ENCODE measurements at regions not wholly inside any gene's neighbourhood (a gene's known extent, or its start where the extent isn't known, plus 50 kb on each side); places are given as distances from the start of the nearest gene placed in this dataset.

DNA sequence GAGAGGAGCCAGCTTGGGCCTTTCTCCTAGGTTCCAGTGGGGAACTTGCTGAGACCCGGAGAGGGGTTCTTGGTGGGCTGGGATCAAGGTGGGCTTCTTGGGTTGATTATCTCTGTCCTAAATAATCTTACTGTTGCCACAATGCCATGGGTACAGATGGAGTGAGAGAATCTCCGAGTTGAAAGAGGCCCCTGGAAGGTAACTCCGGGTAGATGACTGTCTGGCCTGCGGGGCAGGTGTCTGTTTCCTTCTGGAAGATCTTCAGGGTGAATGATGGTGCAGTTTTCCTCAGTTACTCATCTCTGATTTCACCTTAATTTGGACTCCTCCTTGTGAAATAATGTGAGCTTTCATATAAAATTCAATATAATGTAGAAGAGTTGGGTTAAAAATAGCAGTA, 159.4 kb downstream of the ACTR3 start:
- no peak for DNase-seq (ENCODE audit: low spot score in 2 of 2)
- H3K36me3 ChIP-seq = no peaks in the 10 kb centered on the region
- no peak overlapping the region for H3K4me3 ChIP-seq
- no peak for TF ChIP-seq POLR2A (IDR thresholded peaks at IDR 0.05)
- no peak for TF ChIP-seq POLR2AphosphoS5 (IDR thresholded peaks at IDR 0.05)
- TF ChIP-seq, protein P1, sequence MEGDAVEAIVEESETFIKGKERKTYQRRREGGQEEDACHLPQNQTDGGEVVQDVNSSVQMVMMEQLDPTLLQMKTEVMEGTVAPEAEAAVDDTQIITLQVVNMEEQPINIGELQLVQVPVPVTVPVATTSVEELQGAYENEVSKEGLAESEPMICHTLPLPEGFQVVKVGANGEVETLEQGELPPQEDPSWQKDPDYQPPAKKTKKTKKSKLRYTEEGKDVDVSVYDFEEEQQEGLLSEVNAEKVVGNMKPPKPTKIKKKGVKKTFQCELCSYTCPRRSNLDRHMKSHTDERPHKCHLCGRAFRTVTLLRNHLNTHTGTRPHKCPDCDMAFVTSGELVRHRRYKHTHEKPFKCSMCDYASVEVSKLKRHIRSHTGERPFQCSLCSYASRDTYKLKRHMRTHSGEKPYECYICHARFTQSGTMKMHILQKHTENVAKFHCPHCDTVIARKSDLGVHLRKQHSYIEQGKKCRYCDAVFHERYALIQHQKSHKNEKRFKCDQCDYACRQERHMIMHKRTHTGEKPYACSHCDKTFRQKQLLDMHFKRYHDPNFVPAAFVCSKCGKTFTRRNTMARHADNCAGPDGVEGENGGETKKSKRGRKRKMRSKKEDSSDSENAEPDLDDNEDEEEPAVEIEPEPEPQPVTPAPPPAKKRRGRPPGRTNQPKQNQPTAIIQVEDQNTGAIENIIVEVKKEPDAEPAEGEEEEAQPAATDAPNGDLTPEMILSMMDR (IDR thresholded peaks at IDR 0.05) = no peak
- H3K27ac ChIP-seq = no peak overlapping the region
- no peaks in the 10 kb centered on the region for H3K27me3 ChIP-seq
- no peaks in the 10 kb centered on the region for H3K9me3 ChIP-seq
- H3K4me1 ChIP-seq = no peaks in the 10 kb centered on the region
- intact Hi-C loops (cut with DNase I; ENCODE audit: low total_unique reads) = no loop called here

DNA sequence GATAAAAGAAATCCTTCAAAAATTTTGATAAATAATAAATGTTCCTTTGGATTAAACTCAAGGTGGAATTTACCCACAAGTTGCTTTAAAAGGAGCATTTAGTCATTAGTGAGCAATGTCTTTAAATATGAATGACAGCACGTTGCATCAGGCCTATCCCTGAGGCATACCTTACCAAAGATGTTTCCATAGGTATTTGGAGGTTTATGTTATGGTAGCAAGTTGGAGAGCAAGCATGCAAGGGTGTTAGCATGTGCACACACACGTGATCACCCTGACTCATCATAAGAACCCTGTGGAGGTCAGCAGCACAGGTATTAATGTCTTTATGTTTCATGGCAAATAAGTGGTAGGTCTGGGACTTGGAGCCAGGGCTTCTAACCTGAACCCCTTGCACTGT, 159.9 kb downstream of the ACTR3 start:
- no peaks in the 10 kb centered on the region for H3K36me3 ChIP-seq
- no peak for DNase-seq (ENCODE audit: low spot score in 2 of 2)
- no peaks in the 10 kb centered on the region for H3K9me3 ChIP-seq
- no peaks in the 10 kb centered on the region for H3K27me3 ChIP-seq
- H3K27ac ChIP-seq = no peak overlapping the region
- no peak overlapping the region for H3K4me3 ChIP-seq
- H3K4me1 ChIP-seq = no peaks in the 10 kb centered on the region
- intact Hi-C loops (cut with DNase I; ENCODE audit: low total_unique reads) = no loop called here
- TF ChIP-seq POLR2AphosphoS5 (IDR thresholded peaks at IDR 0.05) = no peak
- TF ChIP-seq, protein P1 (IDR thresholded peaks at IDR 0.05) = no peak
- TF ChIP-seq POLR2A (IDR thresholded peaks at IDR 0.05) = no peak

DNA sequence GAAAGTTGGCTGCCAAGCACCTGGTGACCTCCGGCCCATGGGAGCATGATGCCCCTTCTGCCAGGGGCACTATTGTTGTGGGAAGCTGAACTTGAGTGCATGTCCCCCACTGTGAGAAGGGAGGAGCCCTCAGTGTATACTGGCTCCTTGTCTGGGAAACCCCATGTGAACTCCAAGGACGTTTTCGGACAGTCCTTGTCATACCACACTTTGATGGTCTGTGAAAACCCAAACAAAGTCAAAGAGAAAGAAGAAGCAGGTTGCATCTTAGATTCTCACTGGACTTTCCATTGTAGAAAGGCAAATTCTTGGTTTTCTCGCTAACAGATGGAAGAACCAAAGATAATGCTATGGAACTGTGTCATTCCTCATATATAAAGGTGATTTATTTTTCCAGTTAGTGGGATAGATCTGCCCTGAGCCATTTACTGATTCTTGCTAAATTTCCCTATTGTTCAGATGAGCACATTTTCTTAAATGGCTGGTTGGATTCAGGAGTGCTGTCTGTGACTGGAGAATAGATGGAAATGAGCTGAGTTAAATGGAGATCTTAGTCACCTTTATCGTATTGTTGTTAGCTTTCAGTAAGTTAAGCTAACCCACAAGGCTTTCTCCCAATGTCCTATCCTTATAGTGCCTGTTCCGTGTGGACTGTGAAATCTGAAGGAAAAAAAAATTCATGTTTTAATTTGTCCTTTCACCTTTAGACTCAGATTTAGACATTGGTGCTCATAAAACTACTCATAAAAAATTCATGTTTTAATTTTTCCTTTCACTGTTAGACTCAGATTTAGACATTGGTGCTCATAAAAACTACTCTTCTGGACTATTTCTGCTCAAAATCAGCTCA, 166.6 kb downstream of the ACTR3 start:
- H3K27me3 ChIP-seq = peaks cover 0 to 3% of the 10 kb centered on the region in 2 donors
- intact Hi-C loops (cut with DNase I; ENCODE audit: low total_unique reads) = no loop called here
- H3K9me3 ChIP-seq = no peaks in the 10 kb centered on the region
- no peak overlapping the region for H3K4me3 ChIP-seq
- no peaks in the 10 kb centered on the region for H3K36me3 ChIP-seq
- no peak for DNase-seq (ENCODE audit: low spot score in 2 of 2)
- H3K4me1 ChIP-seq = no peaks in the 10 kb centered on the region
- TF ChIP-seq, protein P1 (IDR thresholded peaks at IDR 0.05) = no peak
- TF ChIP-seq POLR2AphosphoS5 (IDR thresholded peaks at IDR 0.05) (no peak), POLR2A (IDR thresholded peaks at IDR 0.05) (no peak)
- no peak overlapping the region for H3K27ac ChIP-seq

DNA sequence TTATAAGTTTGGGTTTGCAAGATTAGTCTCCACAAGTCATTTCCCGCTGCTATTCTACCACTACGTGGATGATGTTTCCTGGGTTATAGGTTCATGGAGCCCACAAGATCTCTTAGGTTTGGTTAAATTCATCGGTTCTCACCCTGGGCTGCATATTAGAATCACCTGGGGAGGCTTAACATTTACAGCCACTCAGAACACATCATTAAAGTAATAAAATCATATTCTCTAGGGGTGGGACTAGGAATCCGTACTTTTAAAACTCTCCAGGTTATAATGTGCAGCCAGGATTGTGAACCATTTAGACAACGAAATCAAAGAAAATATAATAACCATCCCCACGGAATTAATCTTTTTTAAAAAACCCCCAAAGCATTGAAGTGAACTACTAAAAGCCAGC, 167.7 kb downstream of the ACTR3 start:
- H3K27ac ChIP-seq = no peak overlapping the region
- TF ChIP-seq POLR2AphosphoS5 (IDR thresholded peaks at IDR 0.05) (no peak), POLR2A (IDR thresholded peaks at IDR 0.05) (no peak)
- TF ChIP-seq, protein P1 (IDR thresholded peaks at IDR 0.05) = no peak
- no peak for DNase-seq (ENCODE audit: low spot score in 2 of 2)
- no peaks in the 10 kb centered on the region for H3K9me3 ChIP-seq
- no peaks in the 10 kb centered on the region for H3K36me3 ChIP-seq
- H3K27me3 ChIP-seq = peaks cover 0 to 3% of the 10 kb centered on the region in 2 donors
- no peaks in the 10 kb centered on the region for H3K4me1 ChIP-seq
- H3K4me3 ChIP-seq = no peak overlapping the region
- intact Hi-C loops (cut with DNase I; ENCODE audit: low total_unique reads) = no loop called here

DNA sequence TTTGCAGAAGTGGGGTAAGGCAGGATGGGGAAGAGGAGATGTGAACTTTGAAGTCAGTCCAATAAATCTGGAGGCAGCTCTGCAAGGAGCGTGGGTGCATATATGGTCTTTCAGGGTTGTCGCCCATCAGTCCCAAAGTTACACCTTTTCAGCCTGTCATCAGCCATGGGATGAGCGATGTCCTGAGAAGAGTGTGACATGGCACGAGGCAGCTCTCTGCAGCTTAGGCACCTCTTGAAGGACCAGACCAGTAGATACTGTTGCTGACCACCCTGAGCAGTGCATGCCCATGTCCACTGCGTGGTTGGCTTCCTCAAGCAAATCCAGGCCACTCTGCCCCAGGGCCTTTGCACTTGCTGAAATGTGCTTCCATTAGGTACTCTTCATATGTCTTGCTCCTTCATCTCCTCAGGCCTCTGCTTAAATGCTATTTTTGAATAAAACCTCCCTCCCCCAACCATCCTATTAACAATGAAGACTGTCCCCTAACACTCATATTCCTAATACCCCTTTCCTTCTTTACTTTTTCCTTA, 171.7 kb downstream of the ACTR3 start:
- no peaks in the 10 kb centered on the region for H3K4me1 ChIP-seq
- no peak for DNase-seq (ENCODE audit: low spot score in 2 of 2)
- no peaks in the 10 kb centered on the region for H3K9me3 ChIP-seq
- H3K4me3 ChIP-seq = no peak overlapping the region
- no peaks in the 10 kb centered on the region for H3K36me3 ChIP-seq
- H3K27ac ChIP-seq = no peak overlapping the region
- intact Hi-C loops (cut with DNase I; ENCODE audit: low total_unique reads) = no loop called here
- TF ChIP-seq, protein P1 (IDR thresholded peaks at IDR 0.05) = no peak
- TF ChIP-seq POLR2AphosphoS5 (IDR thresholded peaks at IDR 0.05) (no peak), POLR2A (IDR thresholded peaks at IDR 0.05) (no peak)
- no peaks in the 10 kb centered on the region for H3K27me3 ChIP-seq
